LNCaP clone FGC (cell line): ENCODE measurements at regions not wholly inside any gene's neighbourhood (a gene's known extent, or its start where the extent isn't known, plus 50 kb on each side); places are given as distances from the start of the nearest gene placed in this dataset.

Source experiments
- DNase-seq: peaks from one replicate; pipeline ENCODE4 v3.0.0-alpha.2; 2011; ENCODE audit warnings: low read depth
- H3K4me3 ChIP-seq: 2 replicates; pipeline ENCODE4 v1.5.1; 2011; ENCODE audit warnings: mild to moderate bottlenecking, low read depth, low read length, control low read depth
- CTCF ChIP-seq: IDR thresholded peaks from 2 replicates; pipeline ENCODE4 v1.5.1; 2012; ENCODE audit warnings: mild to moderate bottlenecking; ENCODE audit not compliant: control insufficient read depth, insufficient read depth; ENCODE audit errors: extremely low read depth

- no peak overlapping the region for H3K4me3 ChIP-seq
- no peak for TF ChIP-seq CTCF
- no peak for DNase-seq
These were observed 75.2 kb upstream of the SOX4 start for GRCh38 chr6:21518317-21518716.

- TF ChIP-seq CTCF = no peak
- H3K4me3 ChIP-seq = no peak overlapping the region
- DNase-seq = no peak
These were observed 73.9 kb upstream of the SOX4 start for GRCh38 chr6:21519642-21520041.

- H3K4me3 ChIP-seq = no peak overlapping the region
- DNase-seq = no peak
- TF ChIP-seq CTCF = no peak
These were observed 72.3 kb upstream of the SOX4 start for GRCh38 chr6:21521276-21521675.

- H3K4me3 ChIP-seq = no peak overlapping the region
- DNase-seq = no peak
- TF ChIP-seq CTCF = no peak
These were observed 71.3 kb upstream of the SOX4 start for GRCh38 chr6:21522143-21522747.

- no peak for DNase-seq
- no peak overlapping the region for H3K4me3 ChIP-seq
- no peak; the same call in 1 of the 2 replicates for TF ChIP-seq CTCF
These were observed 70.6 kb upstream of the SOX4 start for GRCh38 chr6:21522797-21523456.

GRCh38 chr6:21523652-21524051, 69.9 kb upstream of the SOX4 start:
- DNase-seq = no peak
- TF ChIP-seq CTCF = no peak
- no peak overlapping the region for H3K4me3 ChIP-seq

GRCh38 chr6:21524201-21524600, 69.3 kb upstream of the SOX4 start:
- no peak for TF ChIP-seq CTCF
- no peak overlapping the region for H3K4me3 ChIP-seq
- DNase-seq = no peak
